GM21786 (cell line): ENCODE measurements at regions not wholly inside any gene's neighbourhood (a gene's known extent, or its start where the extent isn't known, plus 50 kb on each side); places are given as distances from the start of the nearest gene placed in this dataset.
A peak's percentile ranks its signal among the peaks of the same experiment; 100 is the strongest.
"Not testable (repeated sequence)": the region's sequence is repeated elsewhere in the genome, so short reads cannot be mapped to it uniquely, and the experiment has no call there.

Experiments used
- ATAC-seq: cut with Tn5 transposase; IDR thresholded peaks from one replicate; pipeline ENCODE4 v1.9.1; 2021; ENCODE audit not compliant: unreplicated experiment

DNA sequence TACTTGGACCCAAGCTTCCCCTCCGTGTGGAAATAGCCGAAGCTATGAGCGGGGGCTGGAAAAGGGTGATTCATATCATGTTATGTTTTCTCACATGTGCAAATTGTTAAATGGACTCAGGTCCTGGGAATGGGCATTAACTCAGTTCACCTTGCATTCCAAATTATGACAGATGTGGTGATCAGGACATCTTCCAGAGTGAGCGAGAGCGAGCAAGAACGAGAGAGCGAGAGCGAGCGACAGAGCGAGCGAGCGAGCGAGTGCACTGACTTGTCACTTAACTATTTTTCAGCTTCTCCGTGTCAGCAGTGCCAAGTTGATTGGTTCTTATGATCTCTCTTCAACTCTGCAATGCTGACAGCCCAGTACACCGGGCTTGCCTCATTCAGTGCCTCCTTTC lies 437.4 kb upstream of the NRSN1 start:
- ATAC-seq: no peak

DNA sequence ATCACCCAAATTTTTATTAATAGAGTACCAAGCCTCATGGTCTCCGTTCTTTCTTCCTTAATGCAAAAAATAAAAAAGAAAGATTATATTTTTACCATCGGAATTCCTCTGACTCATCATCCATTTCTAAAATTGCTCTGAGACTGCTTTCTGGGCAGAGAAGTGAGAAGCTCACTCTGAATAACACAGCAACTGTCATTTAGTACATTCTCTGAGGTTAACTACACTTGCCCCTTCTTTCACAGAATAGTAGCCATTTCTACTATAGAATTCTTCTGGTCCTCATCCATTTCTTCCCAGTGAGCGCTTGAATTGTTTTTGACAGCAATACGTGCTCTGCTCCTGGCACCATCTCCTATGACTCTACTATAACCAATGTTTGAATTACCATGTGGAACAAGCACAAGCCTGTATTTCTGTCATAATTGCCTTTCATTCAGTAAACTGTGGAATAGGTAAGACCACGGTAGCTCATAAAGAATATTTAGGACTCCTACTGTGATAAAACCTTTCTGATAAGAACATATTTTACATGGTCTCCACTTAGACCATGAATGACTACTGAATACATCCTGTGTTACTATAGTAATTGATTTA lies 435.5 kb upstream of the NRSN1 start:
- no peak for ATAC-seq

DNA sequence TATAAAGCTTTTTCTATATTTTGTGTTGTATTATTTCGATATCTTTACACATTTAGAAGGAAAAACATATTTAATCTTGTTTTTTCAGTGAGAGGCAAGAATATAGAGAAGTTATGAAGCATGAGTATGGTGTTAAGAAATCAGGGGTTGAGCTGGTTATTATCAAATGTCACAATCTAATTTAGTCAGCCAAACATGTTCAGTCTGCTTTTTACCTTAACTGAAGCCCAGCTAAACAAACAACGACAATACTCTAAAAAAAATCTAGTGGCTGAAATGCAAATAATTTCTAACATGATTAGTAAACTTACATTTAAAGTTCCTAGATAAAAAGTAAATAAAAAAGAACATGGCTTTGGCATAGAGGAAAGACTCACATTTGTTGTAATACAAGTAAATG lies 433.8 kb upstream of the NRSN1 start:
- ATAC-seq: no peak

DNA sequence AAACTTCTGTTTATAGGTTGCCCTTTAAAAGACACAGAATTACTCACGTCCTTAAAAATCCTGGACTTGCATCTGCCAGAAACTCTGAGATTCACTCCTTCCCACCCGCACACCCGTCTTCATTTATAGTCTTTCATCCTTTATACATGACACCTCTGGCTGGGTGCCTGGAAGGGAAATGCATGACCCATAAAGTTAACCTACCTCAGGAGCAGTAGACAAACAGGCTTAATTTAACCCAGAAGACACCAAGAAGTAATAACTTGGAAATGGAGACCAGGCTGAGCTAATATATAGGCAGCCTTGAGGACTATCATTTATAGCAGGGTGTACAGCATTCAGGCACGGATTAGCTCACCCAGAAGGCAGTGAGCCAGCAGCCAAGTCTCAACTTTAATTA lies 429.0 kb upstream of the NRSN1 start:
- ATAC-seq: no peak

DNA sequence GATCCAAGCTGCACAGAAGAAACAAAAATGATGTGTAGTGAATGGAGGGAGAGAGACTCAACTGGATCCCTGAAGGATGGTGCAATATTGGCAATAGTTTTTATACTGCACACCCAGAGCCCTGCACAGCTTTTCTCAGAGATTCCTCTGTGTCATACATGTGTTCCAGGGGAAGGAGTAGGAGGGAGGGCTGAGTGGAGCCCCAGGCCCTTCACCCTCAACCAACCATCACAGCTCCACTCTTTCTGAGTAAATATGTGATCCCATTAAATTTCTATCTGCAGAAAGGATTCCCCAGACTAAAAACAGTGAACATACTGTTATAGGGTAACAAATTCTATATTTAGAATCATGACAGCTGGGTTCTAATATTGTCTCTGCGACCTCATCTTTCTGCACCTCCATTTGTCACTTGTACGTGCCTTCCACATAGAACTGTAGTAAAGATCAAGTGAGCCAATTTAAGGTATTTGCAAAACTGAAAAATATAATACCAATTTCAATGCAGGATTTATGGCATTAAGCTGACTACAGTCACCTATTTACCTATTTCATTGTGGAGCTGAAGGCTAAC lies 421.4 kb upstream of the NRSN1 start:
- no peak for ATAC-seq

DNA sequence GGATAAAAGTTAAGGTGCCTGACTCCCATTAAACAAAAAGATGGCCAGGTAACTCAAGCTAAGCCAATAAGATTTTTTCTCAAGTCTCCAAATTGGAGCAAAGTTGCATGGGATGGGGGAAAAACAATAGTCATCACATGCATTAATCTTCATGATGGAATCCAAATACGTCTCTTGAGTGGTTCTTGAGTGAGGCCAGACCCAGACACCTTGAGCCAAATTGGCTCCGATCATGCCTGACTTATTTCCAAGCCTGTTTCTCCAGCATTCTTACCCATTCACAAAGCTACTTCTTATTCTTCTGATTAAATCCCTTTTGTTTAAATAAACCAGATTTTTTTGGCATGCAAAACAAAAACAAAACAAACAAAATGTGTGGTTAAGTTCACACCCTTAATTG lies 420.3 kb upstream of the NRSN1 start:
- ATAC-seq: no peak

DNA sequence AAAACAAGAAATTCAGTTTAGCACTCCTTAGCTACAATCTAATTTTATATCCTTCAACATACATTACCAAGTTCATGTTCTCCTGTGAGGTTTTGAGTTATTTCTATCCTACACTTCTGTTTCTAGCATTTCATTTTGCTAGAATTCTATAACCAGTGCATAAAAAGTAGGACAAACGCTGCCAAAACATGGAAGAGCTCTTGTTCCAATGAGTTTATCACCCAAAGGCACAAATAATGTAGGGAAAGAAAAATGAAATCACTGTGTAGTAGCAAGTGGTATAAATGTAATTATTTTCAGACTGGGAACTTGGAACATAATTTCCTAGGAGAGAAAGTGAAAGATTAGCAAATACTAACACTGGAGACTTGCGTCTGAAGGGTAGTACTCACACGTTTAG lies 413.3 kb upstream of the NRSN1 start:
- ATAC-seq: no peak

DNA sequence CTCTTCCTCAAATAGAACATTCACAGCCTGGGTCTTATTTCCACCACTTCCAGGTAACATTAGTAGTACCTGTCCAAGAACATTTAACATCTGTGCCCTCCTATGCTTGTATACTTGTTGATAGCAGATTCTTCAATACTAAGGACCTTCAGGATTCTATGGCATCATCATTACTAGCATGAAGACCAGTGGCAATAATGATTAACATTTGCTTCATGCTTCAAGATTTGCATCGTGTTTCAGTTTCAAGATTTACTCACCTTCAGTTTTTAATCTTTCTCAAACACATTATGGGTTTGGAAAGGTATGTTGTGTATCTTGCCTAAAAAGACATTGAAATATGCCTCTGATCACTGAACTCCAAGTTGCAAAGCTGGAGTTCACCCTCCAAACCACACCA lies 412.8 kb upstream of the NRSN1 start:
- ATAC-seq: peak; percentile 85

DNA sequence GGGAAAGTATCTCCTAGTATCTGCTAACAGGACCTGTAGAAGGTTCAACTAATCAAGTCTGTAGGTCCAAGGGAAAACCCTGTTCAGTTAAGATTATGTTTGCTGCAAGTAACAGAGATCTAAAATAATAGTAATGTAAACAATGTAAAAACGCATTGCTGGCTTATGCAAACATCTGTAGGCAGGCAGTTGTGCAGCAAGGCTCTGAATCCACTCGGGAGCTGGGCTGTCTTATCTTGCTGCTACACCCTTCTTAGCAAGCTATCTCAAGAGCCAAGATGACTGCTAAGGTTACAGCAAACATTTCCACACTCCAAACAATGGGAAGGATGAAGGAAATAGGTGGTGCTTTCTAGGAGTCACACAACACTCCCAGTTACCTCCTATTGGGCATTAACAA lies 397.3 kb upstream of the NRSN1 start:
- ATAC-seq: no peak

DNA sequence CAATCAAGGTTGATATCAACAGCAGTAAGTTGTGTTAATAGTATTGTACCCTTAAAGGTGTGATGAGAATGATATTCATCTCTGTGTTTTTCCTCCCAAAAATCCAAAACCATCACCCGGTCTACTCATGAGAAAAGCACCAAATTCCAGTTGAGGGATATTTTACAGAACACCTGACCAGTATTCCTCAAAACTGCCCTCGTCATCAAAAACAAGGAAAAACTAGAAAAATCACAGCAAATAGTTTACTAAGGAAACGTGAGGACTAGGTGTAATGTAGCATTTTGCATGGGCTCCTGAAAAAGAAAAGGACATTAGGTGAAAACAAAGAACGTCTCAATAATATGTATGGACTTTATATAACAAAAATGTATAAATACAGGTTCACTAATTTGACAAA lies 394.4 kb upstream of the NRSN1 start:
- ATAC-seq: no peak

DNA sequence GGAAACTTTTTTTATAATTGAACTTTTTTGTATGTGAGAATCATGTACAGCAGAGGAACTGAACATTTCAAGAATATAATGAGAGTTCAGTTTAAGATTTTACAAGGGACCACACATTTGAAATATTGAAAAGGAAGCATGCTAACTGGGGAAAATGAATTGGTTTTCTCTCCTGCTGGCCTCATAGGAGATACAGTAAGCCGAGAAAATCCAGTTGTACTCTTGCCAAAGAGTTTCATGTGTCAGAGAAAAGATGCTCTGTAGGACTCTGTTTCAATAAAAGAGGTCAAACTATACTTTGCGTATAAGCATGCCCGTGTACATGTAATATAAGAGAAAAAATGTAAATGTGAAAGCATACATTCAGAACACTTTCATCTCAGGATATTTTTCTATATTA lies 393.5 kb upstream of the NRSN1 start:
- ATAC-seq: no peak

DNA sequence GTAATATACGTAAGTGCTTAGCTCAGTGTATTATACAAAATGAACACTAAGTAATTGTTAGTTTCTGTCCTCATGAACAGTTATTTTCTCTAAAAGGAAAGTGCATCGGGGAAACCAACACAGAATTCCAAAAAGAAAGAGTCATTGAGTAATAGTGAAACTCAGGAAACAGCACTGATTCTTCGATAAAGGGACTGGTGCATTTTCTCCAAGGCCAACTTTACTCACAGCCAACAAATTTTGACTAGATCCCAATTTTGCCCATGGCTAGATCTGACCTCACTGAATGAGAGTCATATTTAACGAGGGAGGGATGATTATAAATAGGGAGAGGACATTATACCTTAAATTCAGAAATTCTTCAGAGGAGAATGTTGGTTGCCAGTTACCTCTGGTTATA lies 390.9 kb upstream of the NRSN1 start:
- ATAC-seq: no peak

DNA sequence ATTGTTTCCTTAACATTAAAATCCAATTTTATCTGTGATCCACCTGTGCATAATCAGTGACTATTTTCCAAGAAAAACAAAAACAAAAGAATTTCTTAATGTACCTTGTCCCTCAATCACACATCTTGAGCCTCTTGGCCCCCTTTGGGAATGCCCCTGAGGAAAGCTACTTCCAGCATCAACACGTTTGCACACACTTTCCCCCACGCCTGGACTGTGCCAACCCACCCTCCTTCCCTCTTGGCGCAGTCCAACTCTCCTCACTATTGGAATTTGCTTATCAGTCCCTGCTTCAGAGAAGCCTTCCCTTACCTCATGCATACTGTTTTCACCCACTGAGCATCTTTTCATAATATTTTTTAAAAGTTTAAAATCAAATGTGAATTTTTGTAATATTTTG lies 389.4 kb upstream of the NRSN1 start:
- ATAC-seq: no peak

DNA sequence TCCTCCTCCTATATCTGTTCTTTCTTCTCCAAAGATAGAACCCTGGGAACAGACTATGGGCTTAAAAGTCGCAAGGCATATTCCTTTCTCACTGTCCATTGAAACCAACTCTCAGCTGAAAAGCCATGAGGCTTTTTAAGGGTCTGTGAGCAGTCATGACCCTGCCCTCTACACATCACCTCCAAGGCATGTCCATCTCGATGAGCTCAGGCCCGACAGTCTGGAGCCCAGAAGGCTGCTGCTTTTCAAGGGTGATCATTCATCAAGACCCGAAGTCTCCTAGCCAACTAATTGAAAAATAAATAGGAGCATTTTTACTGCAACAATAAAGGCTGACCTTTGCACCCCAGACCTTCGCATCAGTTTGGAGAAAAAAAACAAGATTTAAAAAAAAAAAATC lies 378.8 kb upstream of the NRSN1 start:
- no peak for ATAC-seq

DNA sequence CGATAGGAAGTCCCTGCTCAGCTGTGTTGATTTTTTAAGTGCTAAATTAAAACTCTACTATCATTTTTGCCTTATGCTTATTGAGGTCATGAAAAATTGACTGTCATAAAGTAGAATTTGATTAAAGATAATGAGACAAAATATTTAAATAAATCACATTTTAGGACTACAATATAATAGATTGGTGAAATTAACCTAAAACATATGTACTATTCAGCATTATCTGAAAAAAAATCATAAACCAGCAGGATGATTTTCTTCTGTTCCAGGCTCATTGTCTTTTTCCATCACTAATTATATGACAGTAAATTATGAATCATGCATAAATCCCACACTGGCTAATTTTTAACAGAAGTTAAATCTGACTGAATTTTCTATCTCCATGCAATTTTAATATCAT lies 373.6 kb upstream of the NRSN1 start:
- ATAC-seq: no peak

DNA sequence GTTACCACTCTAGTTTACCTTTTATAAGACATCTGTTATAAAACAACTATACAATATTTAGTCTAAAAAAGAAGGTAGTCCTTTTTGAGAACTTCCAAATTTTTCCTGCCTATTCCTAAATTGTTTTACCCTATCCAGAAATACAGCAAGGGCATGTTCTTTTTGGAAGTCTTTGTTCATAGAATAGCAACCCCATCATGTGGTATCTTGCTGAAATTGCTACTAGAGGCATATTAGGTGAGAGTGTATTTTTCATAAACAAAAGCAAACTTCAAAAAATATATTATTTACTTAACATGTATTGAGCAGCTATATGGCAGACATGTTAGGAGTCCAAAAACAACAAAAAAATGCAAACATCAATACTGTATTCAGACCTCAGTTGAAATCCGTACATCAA lies 371.8 kb upstream of the NRSN1 start:
- no peak for ATAC-seq

DNA sequence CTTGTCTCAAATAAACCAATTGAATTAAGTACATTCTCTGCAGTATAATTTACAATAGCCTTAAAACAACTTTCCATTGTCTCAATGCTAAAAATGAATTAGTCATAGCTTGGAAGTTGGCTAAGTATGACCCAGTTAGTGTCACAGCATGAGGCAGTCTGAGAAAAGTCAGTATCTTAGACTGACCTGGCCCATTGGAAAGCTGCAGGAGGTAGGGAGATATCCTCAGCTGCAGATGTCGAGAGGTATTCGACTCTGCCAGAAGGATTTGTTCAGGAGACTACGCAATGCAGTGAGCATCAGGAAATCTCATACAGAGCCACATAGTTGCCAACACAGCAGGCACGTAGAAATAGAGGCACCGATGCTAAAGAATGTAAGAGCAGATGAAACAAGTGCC lies 350.9 kb upstream of the NRSN1 start:
- ATAC-seq: no peak

DNA sequence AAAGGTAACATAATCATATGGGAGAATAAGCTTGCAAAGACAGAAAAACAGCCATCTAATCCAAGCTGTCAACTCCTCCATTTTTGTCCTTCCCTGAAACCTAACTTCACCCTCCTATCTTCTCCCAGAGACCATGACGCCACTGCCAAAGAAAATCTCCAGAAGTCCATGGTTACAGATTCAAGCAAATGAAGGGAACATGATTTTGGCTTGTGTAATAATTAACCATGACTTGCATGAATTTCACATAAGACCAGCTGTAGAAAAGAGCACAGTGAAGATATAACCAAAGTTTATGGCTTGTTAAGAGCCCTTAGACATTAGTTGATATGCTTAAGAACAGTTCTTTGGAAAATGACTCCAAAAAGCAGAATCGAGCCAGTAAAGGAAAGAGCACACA lies 342.1 kb upstream of the NRSN1 start:
- no peak for ATAC-seq

DNA sequence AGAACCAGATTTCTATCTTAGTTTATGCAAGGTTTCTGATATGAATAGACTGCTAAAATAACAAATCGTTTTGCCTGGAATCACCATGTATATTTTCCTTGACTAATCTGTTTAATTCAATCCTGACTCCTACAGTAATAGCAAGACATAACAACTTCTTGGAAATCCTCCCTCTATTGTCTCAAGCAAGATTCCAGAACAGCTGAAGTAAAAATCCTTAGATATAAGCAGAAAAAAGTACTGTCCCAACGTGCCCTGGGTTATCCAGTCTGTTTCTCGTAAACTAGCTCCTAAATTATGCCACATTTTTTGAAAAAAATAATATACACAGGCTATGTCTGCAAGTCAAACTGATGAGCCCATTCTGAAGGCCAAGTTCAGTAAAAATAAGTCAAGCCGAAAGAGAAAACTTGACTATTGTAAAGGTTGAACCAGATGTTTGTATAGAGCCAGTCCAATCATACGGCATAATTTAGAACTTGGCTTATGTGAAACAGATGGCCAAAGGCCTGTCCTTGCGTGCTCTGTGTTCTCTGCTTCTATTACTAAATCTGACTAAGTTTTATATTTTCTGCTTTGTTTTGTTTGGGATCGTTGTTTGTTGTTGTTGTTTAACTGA lies 341.6 kb upstream of the NRSN1 start:
- no peak for ATAC-seq

DNA sequence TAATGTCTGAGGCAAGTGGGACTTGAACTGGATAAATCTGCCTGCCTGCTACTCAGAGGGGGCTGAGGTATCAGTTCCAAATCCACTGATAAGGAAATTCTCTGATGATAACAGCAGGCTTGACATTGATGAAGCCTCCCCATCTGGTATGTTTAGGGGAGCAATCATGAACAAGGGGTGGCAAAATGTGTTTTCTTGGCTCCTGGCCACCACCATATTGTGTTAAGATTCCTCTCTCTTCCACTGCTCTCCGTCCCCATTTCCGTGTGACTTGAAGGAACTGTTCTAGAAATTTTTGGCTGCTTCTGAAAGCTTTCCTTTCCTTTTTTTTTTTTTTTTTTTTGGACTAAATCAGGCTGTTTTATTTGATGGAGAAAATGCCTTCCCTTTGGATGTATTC lies 335.3 kb upstream of the NRSN1 start:
- no peak for ATAC-seq

DNA sequence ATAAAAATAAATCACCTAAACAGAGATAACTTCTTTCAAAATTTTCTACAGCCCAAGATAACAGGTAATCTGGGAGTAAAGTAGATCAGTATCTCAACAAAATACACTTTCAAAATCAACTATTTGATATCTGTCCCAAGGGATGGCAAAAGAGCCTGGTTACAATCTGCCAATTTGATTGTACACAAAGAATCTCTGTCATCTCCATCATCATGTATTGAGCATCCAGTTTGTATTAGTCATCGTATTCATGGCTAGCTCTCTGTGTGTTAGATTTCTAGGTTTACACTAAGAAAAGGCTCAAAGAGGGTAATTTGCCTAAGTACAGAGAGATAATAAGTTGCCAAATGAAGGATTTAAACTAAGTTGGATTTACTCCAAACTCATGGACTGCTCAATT lies 329.0 kb upstream of the NRSN1 start:
- ATAC-seq: no peak

DNA sequence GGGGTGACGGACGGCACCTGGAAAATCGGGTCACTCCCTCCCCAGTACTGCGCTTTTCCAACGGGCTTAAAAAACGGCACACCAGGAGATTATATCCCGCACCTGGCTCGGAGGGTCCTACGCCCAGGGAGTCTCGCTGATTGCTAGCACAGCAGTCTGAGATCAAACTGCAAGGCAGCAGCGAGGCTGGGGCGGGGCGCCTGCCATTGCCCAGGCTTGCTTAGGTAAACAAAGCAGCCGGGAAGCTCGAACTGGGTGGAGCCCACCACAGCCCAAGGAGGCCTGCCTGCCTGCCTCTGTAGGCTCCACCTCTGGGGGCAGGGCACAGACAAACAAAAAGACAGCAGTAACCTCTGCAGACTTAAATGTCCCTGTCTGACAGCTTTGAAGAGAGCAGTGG lies 321.7 kb upstream of the NRSN1 start:
- ATAC-seq: not testable (repeated sequence)

DNA sequence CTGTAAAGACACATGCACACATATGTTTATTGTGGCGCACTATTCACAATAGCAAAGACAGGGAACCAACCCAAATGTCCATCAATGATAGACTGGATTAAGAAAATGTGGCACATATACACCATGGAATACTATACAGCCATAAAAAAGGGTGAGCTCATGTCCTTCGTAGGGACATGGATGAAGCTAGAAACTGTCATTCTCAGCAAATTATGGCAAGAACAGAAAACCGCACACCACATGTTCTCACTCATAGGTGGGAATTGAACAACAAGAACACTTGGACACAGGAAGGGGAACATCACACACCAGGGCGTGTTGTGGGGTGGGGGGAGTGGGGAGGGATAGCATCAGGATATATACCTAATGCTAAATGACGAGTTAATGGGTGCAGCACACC lies 304.9 kb upstream of the NRSN1 start:
- not testable (repeated sequence) for ATAC-seq
